Endothelial cell (in vitro differentiated cells): ENCODE measurements at regions not wholly inside any gene's neighbourhood (a gene's known extent, or its start where the extent isn't known, plus 50 kb on each side); places are given as distances from the start of the nearest gene placed in this dataset.
A peak's percentile ranks its signal among the peaks of the same experiment; 100 is the strongest.

Experiments
- DNase-seq: peaks from one replicate; pipeline ENCODE4 v3.0.0; 2021; ENCODE audit warnings: low spot score
- H3K27ac Mint-ChIP-seq: one replicate; pipeline ENCODE4 v1.8.0; 2021; ENCODE audit warnings: mixed read lengths, inconsistent platforms; ENCODE audit not compliant: unreplicated experiment
- H3K27me3 Mint-ChIP-seq: one replicate; pipeline ENCODE4 v1.8.0; 2021; ENCODE audit warnings: mild to moderate bottlenecking, moderate library complexity, mixed read lengths, inconsistent platforms; ENCODE audit not compliant: unreplicated experiment
- H3K36me3 Mint-ChIP-seq: one replicate; pipeline ENCODE4 v1.8.0; 2021; ENCODE audit warnings: mild to moderate bottlenecking, low read depth, mixed read lengths, inconsistent platforms; ENCODE audit not compliant: unreplicated experiment
- H3K4me1 Mint-ChIP-seq: one replicate; pipeline ENCODE4 v1.8.0; 2021; ENCODE audit warnings: mild to moderate bottlenecking, mixed read lengths, inconsistent platforms; ENCODE audit not compliant: unreplicated experiment
- H3K4me3 Mint-ChIP-seq: one replicate; pipeline ENCODE4 v1.8.0; 2021; ENCODE audit warnings: mild to moderate bottlenecking, mixed read lengths, inconsistent platforms; ENCODE audit not compliant: unreplicated experiment
- H3K9me3 Mint-ChIP-seq: one replicate; pipeline ENCODE4 v1.8.0; 2021; ENCODE audit warnings: mixed read lengths, inconsistent platforms; ENCODE audit not compliant: unreplicated experiment
- TF ChIP-seq, protein P1 (sequence below): fragments of 200-600 bp; sonication (generic); IDR thresholded peaks from one replicate; pipeline ENCODE4 v1.5.0; 2021; ENCODE audit warnings: antibody characterized with exemption; ENCODE audit not compliant: unreplicated experiment

GRCh38 chr2:12412898-12413305, 303.8 kb upstream of the TRIB2 start:
- Mint-ChIP-seq H3K9me3 (no peaks in the 10 kb centered on the region), H3K27me3 (no peaks in the 10 kb centered on the region), H3K4me1 (peaks cover 7% of the 10 kb centered on the region), H3K36me3 (no peaks in the 10 kb centered on the region), H3K27ac (no peak overlapping the region), H3K4me3 (no peak overlapping the region)
- no peak for DNase-seq
- TF ChIP-seq, protein P1, sequence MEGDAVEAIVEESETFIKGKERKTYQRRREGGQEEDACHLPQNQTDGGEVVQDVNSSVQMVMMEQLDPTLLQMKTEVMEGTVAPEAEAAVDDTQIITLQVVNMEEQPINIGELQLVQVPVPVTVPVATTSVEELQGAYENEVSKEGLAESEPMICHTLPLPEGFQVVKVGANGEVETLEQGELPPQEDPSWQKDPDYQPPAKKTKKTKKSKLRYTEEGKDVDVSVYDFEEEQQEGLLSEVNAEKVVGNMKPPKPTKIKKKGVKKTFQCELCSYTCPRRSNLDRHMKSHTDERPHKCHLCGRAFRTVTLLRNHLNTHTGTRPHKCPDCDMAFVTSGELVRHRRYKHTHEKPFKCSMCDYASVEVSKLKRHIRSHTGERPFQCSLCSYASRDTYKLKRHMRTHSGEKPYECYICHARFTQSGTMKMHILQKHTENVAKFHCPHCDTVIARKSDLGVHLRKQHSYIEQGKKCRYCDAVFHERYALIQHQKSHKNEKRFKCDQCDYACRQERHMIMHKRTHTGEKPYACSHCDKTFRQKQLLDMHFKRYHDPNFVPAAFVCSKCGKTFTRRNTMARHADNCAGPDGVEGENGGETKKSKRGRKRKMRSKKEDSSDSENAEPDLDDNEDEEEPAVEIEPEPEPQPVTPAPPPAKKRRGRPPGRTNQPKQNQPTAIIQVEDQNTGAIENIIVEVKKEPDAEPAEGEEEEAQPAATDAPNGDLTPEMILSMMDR: no peak

DNA sequence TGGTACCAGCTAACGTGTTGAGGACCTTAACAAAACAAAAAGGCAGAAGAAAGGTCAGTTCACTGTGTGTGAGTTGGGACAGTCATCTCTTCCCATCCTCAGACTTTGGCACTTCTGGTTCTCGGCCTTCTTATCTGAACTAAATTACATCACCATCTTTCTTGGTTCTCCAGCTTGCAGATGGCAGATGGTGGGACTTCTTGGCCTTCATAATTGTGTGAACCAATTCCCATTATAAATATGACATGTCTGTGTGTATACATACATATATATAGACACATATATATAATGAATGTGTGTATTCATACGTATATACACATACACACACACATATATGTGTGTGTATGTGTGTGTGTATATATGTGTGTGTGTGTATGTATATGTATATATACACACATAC, 301.2 kb upstream of the TRIB2 start:
- TF ChIP-seq, protein P1: no peak
- Mint-ChIP-seq H3K36me3 (no peaks in the 10 kb centered on the region), H3K27me3 (no peaks in the 10 kb centered on the region)

GRCh38 chr2:12416600-12416999, 300.1 kb upstream of the TRIB2 start:
- Mint-ChIP-seq H3K27me3 (no peaks in the 10 kb centered on the region), H3K4me3 (no peak overlapping the region), H3K9me3 (no peaks in the 10 kb centered on the region), H3K36me3 (no peaks in the 10 kb centered on the region), H3K27ac (no peak overlapping the region), H3K4me1 (peaks cover 7% of the 10 kb centered on the region)
- TF ChIP-seq, protein P1: no peak
- peak; percentile 15 for DNase-seq

More for the DNA sequence above, 301.2 kb upstream of the TRIB2 start:
- no peak for DNase-seq
- peaks cover 7% of the 10 kb centered on the region for H3K4me1 Mint-ChIP-seq
- no peaks in the 10 kb centered on the region for H3K9me3 Mint-ChIP-seq
- no peak overlapping the region for H3K4me3 Mint-ChIP-seq
- no peak overlapping the region for H3K27ac Mint-ChIP-seq

DNA sequence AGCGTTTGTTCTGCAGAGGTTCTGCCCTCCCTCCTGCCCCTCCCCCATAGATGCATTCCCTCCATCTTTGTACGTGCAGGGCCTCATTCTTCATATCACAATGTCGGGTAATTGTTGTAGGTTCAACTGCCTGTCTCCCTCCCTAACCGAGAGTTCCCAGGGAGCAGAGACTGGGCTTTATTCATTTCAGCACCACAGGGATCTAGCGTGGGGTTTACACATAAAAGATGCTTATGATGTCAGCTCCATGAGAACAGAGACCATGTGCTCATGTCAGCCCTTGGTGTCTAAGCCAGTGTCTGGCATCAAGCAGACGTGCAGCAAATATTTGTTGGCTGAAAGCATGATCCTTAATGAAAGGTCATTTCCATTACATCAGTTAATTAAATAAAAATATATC, 298.9 kb upstream of the TRIB2 start:
- Mint-ChIP-seq H3K4me1 (peaks cover 5% of the 10 kb centered on the region), H3K27me3 (no peaks in the 10 kb centered on the region), H3K4me3 (no peak overlapping the region), H3K9me3 (no peaks in the 10 kb centered on the region), H3K36me3 (no peaks in the 10 kb centered on the region), H3K27ac (no peak overlapping the region)
- TF ChIP-seq, protein P1: no peak
- DNase-seq: no peak

- TF ChIP-seq, protein P1: no peak
- Mint-ChIP-seq H3K4me3 (no peak overlapping the region), H3K27me3 (no peaks in the 10 kb centered on the region)
Observed at GRCh38 chr2:12419803-12420202, 296.9 kb upstream of the TRIB2 start.

More at GRCh38 chr2:12419803-12420202, 296.9 kb upstream of the TRIB2 start:
- no peak for DNase-seq
- H3K36me3 Mint-ChIP-seq: no peaks in the 10 kb centered on the region
- H3K9me3 Mint-ChIP-seq: no peaks in the 10 kb centered on the region
- H3K27ac Mint-ChIP-seq: no peak overlapping the region
- H3K4me1 Mint-ChIP-seq: no peaks in the 10 kb centered on the region
